ENCODE measurements at regions not wholly inside any gene's neighbourhood (a gene's known extent, or its start where the extent isn't known, plus 50 kb on each side); places are given as distances from the start of the nearest gene placed in this dataset.
A peak's percentile ranks its signal among the peaks of the same experiment; 100 is the strongest.
"Not testable (repeated sequence)": the region's sequence is repeated elsewhere in the genome, so short reads cannot be mapped to it uniquely, and the experiment has no call there.

DNA sequence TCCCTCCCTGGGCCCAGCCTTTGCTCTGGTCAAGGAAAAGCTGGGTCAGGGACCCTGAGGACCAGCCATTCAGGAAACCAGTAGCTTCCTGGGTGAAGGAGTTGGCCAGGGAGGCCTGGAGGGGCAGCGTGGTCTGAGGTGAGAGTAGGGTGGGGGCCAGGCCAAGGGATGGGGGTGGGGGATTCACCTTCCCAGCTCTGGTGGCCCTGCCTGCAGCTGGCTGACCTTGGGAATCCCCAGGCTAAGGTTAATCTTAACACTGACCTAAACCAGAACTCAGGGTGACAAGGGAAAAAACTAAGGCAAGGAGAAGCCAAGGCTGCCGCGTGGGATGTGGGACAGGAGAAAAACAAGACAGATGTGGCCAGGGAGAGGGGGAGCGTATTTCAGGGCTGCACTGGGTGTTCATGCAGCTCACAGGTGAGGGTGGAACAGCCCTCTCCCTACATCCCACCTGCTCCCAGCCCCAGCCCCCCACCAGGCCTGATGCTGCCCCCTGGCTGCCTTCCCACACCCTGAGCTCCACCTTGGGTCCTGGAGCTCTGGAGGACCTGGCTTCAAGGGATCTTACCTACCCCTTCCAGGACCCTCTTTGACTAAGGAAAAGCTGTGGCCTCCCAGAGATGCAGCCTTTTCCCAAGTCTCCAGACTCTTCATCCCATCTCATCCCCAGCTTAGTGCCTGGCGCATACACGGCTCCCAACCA is 132.7 kb upstream of the GRK3 start:
- H3K9me1 ChIP-seq (replicated peaks; ENCODE audit: control insufficient read depth, extremely low read depth, insufficient read depth, low read length); H3K79me2 ChIP-seq (ENCODE audit: control insufficient read depth, insufficient read depth, low read length); dilution Hi-C loops (cut with MboI; ENCODE audit: extremely low pct_ligation_motif_present, low sequenced_read_pairs); H3K9ac ChIP-seq (replicated peaks; ENCODE audit: extremely low read depth, insufficient read depth, low read length); H3K27me3 ChIP-seq (ENCODE audit: control insufficient read depth in 2 of 2, insufficient read depth in 2 of 2, low read length in 2 of 2); H3K4me2 ChIP-seq (ENCODE audit: insufficient read depth, low read length); POLR2A ChIA-PET; H3K4me3 ChIP-seq (replicated peaks in 1 of 3; ENCODE audit: insufficient read depth in 1 of 3, low read depth in 1 of 3, low read length in 3 of 3); H3K9me3 ChIP-seq (replicated peaks; ENCODE audit: control insufficient read depth, insufficient read depth, low read length); H2AFZ ChIP-seq (ENCODE audit: low read depth, low read length); BruUV-seq (replicated peaks); DNase-seq (ENCODE audit: low read depth, low spot score); intact Hi-C loops (cut with micrococcal nuclease); H3K4me1 ChIP-seq (ENCODE audit: control insufficient read depth, extremely low read depth, insufficient read depth, low read length); CTCF ChIA-PET; H4K20me1 ChIP-seq (replicated peaks; ENCODE audit: control insufficient read depth, extremely low read depth, insufficient read depth, low read length); H3K27ac ChIP-seq (ENCODE audit: insufficient read depth, low read depth, low read length); H3K36me3 ChIP-seq (ENCODE audit: control insufficient read depth in 2 of 2, extremely low read depth in 1 of 2, insufficient read depth in 2 of 2, low read length in 2 of 2): not testable (repeated sequence)
- FAIRE-seq: peak; percentile 12

GRCh38 chr22:25433381-25433970 is 131.0 kb upstream of the GRK3 start:
- POLR2A ChIA-PET; H4K20me1 ChIP-seq (replicated peaks; ENCODE audit: control insufficient read depth, extremely low read depth, insufficient read depth, low read length); H3K4me2 ChIP-seq (ENCODE audit: insufficient read depth, low read length); BruUV-seq (replicated peaks); intact Hi-C loops (cut with micrococcal nuclease); H2AFZ ChIP-seq (ENCODE audit: low read depth, low read length); H3K9me3 ChIP-seq (replicated peaks; ENCODE audit: control insufficient read depth, insufficient read depth, low read length); DNase-seq (ENCODE audit: low read depth, low spot score); H3K36me3 ChIP-seq (ENCODE audit: control insufficient read depth in 2 of 2, extremely low read depth in 1 of 2, insufficient read depth in 2 of 2, low read length in 2 of 2); dilution Hi-C loops (cut with MboI; ENCODE audit: extremely low pct_ligation_motif_present, low sequenced_read_pairs); H3K79me2 ChIP-seq (ENCODE audit: control insufficient read depth, insufficient read depth, low read length); H3K9me1 ChIP-seq (replicated peaks; ENCODE audit: control insufficient read depth, extremely low read depth, insufficient read depth, low read length); CTCF ChIA-PET; H3K4me3 ChIP-seq (replicated peaks in 1 of 3; ENCODE audit: insufficient read depth in 1 of 3, low read depth in 1 of 3, low read length in 3 of 3); H3K27me3 ChIP-seq (ENCODE audit: control insufficient read depth in 2 of 2, insufficient read depth in 2 of 2, low read length in 2 of 2); H3K4me1 ChIP-seq (ENCODE audit: control insufficient read depth, extremely low read depth, insufficient read depth, low read length); FAIRE-seq; H3K27ac ChIP-seq (ENCODE audit: insufficient read depth, low read depth, low read length); H3K9ac ChIP-seq (replicated peaks; ENCODE audit: extremely low read depth, insufficient read depth, low read length): not testable (repeated sequence)
